ENCODE measurements at regions not wholly inside any gene's neighbourhood (a gene's known extent, or its start where the extent isn't known, plus 50 kb on each side); places are given as distances from the start of the nearest gene placed in this dataset.

DNA sequence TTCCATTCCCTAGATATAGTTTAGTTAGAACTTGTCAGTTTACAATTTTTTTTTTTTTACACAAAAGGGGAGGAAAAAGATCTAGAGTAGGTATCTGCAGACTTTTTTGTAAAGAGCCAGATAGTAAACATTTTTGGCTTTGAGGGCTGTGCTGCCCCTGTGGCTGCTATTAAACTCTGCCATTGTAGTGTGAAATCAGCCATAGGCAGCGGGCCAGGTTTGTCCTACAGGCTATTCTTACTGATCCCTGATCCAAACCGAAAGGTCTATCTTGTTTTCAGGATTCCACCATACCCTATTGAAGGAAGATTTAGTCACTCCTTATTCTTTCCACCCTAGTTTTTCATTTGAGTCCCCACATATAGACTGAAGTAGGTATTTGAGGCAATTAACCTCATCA is 203.4 kb downstream of the RND3 start (continued):
- TF ChIP-seq FOS (IDR thresholded peaks at IDR 0.05; ENCODE audit: extremely low read depth, insufficient read length) (no peak), TOE1 (IDR thresholded peaks at IDR 0.05; ENCODE audit: borderline replicate concordance) (no peak), TOE1 (CRISPR knock-in tag; IDR thresholded peaks at IDR 0.05; ENCODE audit: borderline replicate concordance, low read depth) (no peak), ILK (tag; IDR thresholded peaks at IDR 0.05; ENCODE audit: borderline replicate concordance, low read depth) (no peak)
- TF ChIP-seq, protein P1, sequence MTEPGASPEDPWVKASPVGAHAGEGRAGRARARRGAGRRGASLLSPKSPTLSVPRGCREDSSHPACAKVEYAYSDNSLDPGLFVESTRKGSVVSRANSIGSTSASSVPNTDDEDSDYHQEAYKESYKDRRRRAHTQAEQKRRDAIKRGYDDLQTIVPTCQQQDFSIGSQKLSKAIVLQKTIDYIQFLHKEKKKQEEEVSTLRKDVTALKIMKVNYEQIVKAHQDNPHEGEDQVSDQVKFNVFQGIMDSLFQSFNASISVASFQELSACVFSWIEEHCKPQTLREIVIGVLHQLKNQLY (CRISPR knock-in tag; conservative IDR thresholded peaks at IDR 0.05): no peak

DNA sequence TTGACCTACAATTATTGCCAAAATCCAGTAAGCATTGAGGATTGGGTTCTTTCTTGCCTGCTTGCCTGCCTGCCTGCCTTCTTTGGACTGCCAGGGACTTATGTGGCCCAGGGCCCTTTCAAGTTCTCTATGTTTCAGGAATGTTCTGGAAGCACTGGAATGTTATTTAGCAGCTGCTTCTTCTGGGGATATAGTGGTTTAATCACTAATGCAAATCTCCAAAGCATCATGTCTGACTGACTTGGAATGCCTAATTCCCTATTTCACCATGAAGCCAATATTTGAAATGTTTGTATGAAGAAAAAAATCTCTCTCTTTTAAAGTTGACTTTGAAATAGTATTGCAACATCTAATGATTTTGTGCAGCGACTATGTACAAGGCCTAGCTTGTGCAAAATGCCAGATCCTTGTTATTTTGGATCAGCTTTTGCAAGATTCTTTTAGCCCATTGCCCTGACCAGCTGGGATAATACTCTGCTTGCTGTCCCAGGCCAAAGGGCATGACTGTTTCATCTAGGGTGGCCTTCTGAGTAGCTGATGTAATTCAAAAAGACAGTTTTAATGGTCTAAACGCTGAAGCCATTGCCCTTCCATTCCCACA is 204.6 kb downstream of the RND3 start:
- TF ChIP-seq CEBPB (tag; IDR thresholded peaks at IDR 0.05) (0 out of 2 replicates have a peak, but pooled peaks have one; percentile 27), ESRRB (CRISPR knock-in tag; IDR thresholded peaks at IDR 0.05; ENCODE audit: borderline replicate concordance) (no peak)

More for the DNA sequence above, 204.6 kb downstream of the RND3 start:
- no peaks in the 10 kb centered on the region for H3K79me2 ChIP-seq (ENCODE audit: control insufficient read depth, insufficient read depth, low read length)
- no peak overlapping the region for H3K4me3 ChIP-seq
- H3K4me2 ChIP-seq (ENCODE audit: insufficient read depth, low read length): no peak overlapping the region
- 0% methylated on average over 2 of the region's 2 CpGs for WGBS (ENCODE audit: insufficient coverage, low coverage, missing lambda C conversion rate)
- no peaks in the 10 kb centered on the region for H3K4me1 ChIP-seq (replicated peaks in 1 of 2; ENCODE audit: control insufficient read depth in 2 of 2, insufficient read depth in 2 of 2, low read length in 2 of 2)
- H3K36me3 ChIP-seq (ENCODE audit: control insufficient read depth, insufficient read depth, low read length): no peaks in the 10 kb centered on the region
- ChIA-PET POLR2A (no interaction called here), CTCF (ENCODE audit: low intra/inter-chr PET ratio) (no interaction called here)
- ATAC-seq: no peak
- no peak for DNase-seq (ENCODE audit: extremely low read depth in 1 of 4, low spot score in 3 of 4)
- H2AFZ ChIP-seq (ENCODE audit: low read depth, low read length): no peak overlapping the region
- no peak for FAIRE-seq
- H3K27ac ChIP-seq (ENCODE audit: extremely low read depth, low read depth, low read length): no peak overlapping the region
- H4K20me1 ChIP-seq (replicated peaks; ENCODE audit: control insufficient read depth, insufficient read depth, low read length): no peaks in the 10 kb centered on the region
- H3K9me3 ChIP-seq (replicated peaks; ENCODE audit: control insufficient read depth, insufficient read depth, low read depth, low read length): no peaks in the 10 kb centered on the region
- in situ Hi-C loops (cut with MboI): no loop called here
- H3K9ac ChIP-seq (ENCODE audit: insufficient read depth in 1 of 2, low read depth in 2 of 2, low read length in 2 of 2): no peak overlapping the region
- no peaks in the 10 kb centered on the region for H3K27me3 ChIP-seq (ENCODE audit: control insufficient read depth in 2 of 2, insufficient read depth in 2 of 2, low read length in 2 of 2)
- H3K9me1 ChIP-seq (ENCODE audit: control insufficient read depth, insufficient read depth, low read length): no peaks in the 10 kb centered on the region
- no TSS peak for BruUV-seq (replicated peaks)
- intact Hi-C loops (cut with micrococcal nuclease): no loop called here

Data from K562 (cell line).